ENCODE measurements at regions not wholly inside any gene's neighbourhood (a gene's known extent, or its start where the extent isn't known, plus 50 kb on each side); places are given as distances from the start of the nearest gene placed in this dataset.
"Not testable (repeated sequence)": the region's sequence is repeated elsewhere in the genome, so short reads cannot be mapped to it uniquely, and the experiment has no call there.

DNA sequence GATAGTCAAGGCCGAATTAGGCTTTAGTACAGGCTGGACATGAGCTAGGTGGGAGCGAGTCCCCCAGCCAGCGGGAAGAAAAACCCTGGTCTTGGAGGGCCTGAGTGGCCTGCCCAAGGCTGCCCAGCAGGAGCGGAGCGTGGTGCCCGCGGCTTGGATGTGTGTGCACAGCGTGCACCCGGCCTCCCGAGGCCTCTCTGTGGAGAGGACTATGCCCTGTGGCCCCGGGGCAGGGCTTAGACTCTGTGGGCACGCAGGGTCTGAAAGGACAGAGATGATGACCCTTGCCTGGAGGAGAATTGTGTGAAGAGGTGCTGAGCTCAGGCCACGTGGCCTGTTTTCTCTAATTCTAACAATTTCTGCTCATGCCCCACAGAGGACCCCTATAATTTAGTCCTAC lies 124.6 kb upstream of the IQSEC1 start:
- DNase-seq (ENCODE audit: low read depth in 4 of 4, low spot score in 2 of 4), result no peak

DNA sequence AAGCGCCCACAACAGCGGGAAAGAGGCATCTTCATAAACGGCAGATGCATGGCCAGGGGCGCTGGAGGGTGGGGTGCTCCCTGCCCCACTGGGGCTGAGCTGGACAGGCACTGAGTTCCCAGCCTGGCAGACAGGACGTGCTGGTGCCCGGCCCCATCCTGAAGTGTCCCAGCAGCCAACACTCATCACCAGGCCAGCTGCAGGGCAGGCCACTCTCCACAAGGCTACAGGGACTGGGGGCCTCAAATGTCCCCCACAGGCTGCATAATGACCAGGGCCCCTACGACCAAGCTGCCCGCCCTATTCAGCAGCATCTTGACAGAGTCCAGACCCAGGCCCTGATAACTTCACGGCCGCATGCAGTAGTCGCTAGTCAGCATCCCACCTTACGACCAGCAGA lies 124.1 kb upstream of the IQSEC1 start:
- no peak for DNase-seq (ENCODE audit: low read depth in 4 of 4, low spot score in 2 of 4)

DNA sequence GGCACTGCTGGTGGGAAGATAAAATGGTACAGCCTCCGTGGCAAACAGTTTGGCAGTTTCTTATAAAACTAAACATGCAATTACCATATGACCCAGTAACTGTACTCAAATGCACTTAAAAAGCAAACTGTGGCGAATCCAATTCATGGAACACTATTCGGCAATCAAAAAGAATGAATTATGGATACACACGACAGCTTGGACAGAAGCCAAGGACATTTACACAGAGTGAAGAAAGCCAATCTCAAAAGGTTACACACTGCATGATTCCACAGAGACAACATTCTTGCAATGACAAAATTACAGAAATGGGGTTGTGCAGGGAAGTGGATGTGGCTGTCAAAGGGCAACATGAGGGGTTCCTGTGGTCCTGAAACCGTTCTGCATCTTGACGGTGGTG lies 122.1 kb upstream of the IQSEC1 start:
- DNase-seq (ENCODE audit: low read depth in 4 of 4, low spot score in 2 of 4), result no peak

DNA sequence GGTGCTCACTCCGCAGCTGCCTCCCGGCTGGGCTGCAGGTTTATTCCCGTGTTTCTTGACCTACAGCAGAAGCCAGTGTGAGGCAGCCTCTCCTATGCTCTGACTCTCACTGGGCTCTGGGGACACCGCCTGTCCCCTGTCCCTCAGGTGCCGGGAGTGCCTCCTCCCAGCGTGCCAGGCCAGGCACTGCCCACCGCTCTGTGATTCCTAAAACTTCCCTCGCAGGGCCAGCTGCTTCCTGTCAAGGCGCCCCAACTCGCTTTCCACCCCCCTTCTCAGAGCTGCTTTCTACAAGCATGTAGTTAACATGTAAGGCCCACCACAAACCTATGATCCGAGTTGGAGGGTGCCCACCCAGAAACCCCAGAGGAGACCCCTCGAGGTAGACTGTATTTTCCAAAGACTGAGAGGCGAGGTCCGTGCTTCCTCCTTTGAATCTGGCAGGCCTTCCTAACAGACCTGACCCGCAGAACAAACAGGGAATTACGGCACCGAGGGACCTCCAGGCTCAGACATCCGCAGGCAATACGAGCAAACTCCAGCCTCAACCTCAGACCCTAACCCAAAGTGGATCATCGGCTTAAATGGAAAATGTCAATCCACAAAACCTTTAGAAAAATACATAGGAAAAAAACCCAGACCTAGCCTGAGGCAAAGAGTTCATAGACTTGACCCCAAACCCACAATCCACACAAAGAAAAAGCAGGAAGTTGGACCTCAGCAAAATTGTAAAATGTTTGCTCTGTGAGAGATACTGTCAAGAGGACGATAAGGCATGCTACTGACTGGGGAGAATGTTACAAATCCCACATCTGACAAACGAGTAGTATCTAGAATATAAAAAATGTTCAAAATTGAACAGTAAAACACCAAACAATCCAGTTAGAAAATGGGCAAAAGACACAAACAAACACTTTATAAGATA lies 121.3 kb upstream of the IQSEC1 start:
- no peak for DNase-seq (ENCODE audit: low read depth in 4 of 4, low spot score in 2 of 4)

DNA sequence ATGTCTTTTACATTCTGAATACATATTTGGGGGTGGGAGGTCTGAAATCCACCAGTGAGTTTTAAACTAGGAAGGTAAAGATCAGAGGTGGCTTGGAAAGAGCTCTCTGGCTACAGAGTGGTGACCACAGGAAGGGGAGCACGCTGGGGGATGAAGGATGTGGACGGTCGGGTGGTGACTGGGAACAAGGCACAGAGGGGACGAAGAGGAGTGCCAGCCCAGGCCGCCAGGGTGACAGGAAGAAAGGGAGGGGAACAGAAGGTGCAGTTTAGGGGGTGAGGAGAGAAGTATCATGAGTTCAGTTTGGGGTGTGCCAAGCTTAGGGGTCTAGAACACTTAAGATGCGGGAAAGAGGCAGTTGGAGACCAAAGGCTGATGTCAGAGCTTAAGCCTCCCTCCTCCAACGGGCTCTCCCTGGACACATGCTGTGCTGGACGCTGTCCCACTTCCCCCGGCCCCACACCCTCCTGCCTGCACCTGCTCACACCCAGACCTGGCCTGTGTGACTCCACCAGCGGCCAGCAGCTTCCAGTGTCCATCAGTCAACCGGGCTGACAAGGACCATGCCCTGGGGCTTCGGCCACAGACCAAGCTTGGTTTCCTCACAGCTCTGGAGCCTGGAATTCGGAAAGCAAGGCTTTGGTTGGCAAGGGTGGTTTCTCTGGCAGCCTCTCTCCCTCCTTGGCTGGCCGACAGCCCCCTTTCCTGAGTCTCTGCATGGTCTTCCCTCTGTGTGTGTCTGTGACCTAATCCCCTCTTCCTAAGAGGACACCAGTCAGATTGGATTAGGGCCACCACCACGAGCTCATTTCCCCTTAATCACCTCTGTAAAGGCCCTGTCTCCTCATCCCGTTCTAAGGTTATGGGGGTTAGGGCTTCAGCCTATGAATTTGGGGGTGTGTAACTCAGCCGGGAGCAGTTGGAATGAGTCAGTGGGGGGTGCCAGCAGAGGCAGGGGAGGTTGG lies 120.4 kb upstream of the IQSEC1 start:
- DNase-seq (ENCODE audit: low read depth in 4 of 4, low spot score in 2 of 4), result no peak

DNA sequence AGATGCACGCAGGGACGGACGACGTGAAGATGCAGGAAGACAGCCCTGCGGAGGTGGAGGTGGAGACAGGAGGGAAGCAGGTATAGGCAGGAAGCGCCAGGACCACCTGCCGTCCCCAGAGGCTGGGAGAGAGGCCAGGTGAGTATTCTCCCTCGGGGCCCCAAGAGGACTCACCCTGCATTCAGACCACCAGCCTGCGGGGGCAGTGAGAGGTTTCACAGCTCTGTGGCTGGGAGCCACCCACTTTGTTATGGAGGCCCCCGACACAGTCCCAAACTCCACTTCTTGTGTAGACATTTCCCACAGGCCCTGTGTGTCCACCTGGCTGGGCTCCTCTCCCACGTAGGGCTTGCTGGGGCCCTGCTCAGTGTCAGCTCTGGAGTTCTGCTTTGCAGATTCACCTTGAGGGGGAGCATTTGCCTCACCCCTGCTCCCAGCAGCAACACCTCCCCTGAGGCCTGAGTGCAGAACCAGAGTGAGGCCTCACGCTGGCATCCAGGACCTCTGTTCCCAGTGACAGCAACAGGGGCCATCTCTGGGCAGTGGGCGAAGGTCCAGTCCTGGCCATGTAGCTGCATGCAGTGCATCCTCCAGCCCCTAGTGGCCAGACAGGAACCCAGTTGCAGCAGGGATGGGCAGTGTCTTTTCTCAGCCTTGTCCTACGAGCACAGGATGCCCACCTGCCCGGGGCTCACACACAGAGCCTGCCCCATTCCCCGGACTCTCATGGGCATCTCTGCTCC lies 119.4 kb upstream of the IQSEC1 start:
- no peak for DNase-seq (ENCODE audit: low read depth in 4 of 4, low spot score in 2 of 4)

DNA sequence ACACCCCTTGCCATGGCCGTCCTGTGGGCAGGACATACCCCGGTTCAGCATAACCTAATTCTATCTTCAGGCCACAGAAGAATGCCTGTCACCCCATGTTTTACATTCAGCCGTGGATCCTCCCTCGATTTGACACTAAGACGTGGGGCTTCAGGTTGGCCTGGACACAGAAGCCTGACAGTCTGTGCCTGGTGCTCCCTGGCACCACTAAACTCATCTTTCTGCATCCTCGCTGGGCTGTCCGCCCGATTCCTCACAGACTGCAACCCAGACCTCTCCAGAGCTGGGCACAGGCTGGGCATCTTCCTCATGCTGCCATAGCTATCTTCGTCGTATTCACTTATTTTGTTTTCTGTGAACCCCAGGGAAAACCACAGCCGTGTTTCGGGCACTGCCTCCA lies 117.8 kb upstream of the IQSEC1 start:
- DNase-seq (ENCODE audit: low read depth in 4 of 4, low spot score in 2 of 4), result no peak

DNA sequence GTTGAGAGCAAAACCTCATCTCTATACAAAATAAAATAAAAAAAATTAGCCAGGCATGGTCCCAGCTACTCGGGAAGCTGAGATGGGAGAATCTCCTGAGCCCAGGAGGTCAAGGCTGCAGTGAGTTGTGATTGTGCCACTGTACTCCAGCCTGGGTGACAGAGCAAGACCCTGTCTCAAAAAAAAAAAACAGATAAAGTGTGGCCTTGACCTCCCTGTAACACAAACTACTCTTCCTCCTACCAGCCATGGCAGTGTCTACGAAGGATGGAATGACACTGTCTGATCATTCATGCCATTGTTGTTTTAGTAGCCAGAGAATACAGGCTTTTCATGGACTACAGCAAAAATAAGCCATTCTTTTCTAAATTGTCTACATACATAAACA lies 117.1 kb upstream of the IQSEC1 start:
- DNase-seq (ENCODE audit: low read depth in 4 of 4, low spot score in 2 of 4), result no peak

DNA sequence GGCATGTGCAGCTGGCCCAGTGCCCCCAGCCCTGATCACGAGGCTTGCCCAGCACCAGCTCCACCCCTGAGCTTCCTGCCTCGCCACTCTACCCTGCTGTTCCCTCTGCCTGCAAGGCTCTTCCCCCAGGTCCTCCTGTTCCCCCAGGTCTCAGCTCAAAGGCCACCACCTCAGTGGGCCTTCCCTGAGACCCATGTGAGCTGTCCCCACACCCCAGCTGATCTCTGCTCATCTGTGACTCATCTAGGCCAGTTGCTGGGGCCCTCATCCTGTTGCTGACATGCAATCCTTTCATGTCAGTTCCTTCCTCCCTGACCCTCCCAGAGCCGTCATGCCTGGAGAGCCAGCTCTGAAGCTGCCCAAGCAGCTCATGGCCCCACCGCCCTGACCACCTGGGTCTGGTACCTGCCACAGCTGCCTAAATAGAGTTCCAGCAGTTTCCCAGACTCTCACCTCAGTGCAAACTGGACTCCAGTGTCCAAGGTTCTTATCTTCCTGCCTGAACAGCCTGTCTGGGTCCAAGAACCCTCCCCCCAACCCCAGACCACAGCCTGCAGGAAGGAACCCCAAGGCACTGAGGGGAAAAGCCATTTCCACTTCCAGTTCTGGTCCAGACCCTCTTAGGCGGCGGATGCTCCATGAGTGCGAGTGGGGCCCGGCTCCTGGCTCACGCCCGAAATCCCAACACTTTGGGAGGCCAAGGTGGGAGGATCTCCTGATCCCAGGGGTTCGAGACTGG lies 116.6 kb upstream of the IQSEC1 start:
- no peak for DNase-seq (ENCODE audit: low read depth in 4 of 4, low spot score in 2 of 4)

DNA sequence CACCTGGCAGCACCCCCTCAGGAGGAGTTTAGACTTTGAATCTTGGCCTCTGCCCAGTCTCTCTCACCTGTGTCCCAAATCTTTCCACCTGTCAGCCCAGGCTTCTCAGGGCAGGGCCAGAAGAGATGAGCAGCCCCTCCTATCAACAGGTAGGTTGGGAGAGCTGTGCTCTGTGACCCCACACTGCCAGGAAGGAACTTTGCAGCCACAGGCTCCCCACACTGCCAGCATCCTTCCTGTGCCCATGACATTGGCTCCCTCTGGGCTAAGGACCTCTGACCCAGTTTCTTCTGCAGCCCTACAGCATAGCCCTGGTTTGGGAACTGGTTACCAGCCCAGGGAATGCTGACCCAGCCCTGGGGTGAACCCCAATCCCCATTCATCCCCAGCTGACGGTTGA lies 115.7 kb upstream of the IQSEC1 start:
- DNase-seq (ENCODE audit: low read depth in 4 of 4, low spot score in 2 of 4), result no peak

DNA sequence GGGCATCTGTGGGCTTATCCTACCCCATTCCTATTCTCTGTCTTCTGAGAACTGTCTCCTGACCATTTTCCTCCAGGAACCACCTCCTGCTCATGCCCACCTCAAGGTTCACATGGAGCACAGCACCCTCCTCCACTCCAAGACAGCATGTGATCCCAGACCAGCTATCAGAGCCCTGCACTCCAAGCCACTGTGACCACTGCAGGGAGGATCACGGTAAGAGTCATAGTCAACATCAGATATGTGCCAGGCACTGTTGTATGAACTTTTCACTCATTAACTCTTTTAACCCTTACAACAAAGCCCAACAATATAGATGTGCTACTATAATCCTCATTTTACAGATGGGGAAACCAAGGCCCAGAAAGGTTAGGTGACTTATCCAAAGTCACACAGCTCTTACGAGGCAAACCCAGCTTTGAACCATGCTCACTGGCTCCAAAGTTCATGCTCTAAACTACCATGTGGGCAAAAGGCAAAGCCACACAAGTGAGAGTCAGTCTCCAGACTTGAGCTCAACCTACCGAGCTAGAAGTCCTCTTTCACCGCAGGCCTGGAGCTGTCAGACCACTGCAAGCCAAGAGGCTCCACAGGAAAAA lies 115.1 kb upstream of the IQSEC1 start:
- DNase-seq (ENCODE audit: low read depth in 4 of 4, low spot score in 2 of 4), result no peak

DNA sequence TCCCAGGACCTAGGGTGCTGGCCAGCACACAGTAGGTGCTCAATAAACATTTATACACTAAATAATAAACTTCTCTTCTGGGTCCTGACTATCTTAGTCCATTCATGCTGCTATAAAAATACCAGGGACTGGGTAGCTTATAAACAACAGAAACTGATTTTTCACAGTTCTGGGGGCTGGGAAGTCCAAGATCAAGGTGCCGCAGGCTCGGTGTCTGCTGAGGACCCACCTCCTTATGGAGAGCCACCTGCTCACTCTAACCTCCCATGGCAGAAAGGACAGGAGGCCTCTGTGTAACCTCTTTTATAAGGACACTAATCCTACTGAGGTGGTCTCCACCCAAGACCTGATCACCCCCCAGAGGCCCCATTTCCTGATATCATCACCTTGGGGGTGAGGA lies 114.4 kb upstream of the IQSEC1 start:
- no peak for DNase-seq (ENCODE audit: low read depth in 4 of 4, low spot score in 2 of 4)

DNA sequence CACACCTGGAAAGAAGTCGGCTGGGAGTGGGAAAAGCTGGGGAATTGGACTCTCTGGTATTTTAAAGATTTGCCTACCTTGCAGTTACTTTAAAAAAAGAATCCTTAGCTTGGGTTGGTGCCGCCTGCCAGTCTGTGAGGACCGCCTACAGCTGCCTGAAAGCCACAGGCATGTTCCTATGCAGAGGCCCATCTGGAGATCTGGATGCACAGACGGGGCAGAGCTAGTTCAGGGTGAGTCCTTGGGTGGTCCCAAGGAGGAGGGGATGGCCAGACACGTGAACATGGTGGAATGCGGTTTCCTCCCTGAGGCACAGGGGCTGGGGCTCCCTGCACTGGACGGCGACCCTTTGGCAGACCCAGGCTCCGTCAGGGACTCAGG lies 113.2 kb upstream of the IQSEC1 start:
- no peak for DNase-seq (ENCODE audit: low read depth in 4 of 4, low spot score in 2 of 4)

DNA sequence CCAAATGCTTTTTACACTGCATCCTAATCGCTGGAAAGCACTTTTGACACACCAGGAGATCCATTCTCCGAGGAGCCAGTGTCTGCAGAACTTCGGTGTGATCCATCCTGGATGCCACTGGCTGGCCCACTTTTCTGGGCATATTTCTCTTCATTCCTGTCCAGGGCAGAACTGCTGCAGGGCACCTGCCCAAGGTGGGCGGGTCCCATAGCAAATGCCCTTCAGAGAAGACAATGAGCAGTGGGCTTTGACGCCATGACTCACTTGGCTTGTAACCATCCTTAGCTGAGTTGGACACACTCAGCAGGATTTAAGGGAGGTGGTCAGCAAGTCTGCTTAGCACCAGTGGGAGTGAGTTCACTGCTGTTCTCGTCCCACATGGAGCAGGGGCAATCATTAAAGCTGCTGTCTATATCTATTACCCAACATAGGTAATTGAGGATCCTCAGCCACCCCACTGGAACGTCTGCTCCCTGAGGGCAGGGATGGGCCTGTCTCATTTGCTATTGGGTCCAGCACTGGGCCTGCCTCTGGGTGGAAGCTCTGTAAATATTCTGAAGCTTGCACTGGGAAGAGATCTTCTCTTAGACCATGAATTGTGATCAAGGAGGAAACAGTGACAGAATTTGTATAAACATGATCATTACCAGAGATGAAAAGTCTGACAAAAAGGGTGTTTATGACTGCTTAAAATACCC lies 112.7 kb upstream of the IQSEC1 start:
- no peak for DNase-seq (ENCODE audit: low read depth in 4 of 4, low spot score in 2 of 4)

DNA sequence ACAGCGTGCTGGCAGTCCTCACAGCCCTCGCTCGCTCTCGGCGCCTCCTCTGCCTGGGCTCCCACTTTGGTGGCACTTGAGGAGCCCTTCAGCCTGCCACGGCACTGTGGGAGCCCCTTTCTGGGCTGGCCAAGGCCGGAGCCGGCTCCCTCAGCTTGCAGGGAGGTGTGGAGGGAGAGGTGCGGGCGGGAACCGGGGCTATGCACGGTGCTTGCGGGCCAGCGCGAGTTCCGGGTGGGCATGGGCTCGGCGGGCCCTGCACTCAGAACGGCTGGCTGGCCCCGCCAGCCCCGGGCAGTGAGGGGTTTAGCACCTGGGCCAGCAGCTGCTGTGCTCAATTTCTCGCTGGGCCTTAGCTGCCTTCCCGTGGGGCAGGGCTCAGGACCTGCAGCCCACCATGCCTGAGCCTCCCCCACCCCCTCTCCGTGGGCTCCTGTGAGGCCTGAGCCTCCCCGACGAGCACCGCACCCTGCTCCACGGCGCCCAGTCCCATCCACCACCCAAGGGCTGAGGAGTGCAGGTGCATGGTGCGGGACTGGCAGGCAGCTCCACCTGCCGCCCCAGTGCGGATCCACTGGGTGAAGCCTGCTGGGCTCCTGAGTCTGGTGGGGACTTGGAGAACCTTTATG lies 106.5 kb upstream of the IQSEC1 start:
- not testable (repeated sequence) for DNase-seq (ENCODE audit: low read depth in 4 of 4, low spot score in 2 of 4)

DNA sequence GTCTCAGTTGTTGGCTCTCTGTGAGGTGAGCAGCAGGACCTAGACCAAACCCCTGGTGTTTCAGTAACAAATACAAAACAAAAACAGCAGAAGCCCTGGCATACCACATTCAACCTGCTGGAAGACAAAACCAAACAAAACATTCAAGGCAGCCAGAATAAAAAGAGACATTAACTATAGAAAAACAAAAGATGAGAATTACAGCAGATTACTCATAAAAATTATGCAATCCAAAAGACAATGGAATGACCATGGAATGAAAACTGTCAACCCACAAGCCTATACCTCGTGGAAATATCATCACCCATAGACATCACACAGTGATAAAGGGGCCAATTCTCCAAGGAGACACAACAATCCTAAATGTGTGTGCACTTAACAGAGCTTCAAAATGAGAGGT lies 106.0 kb upstream of the IQSEC1 start:
- no peak for DNase-seq (ENCODE audit: low read depth in 4 of 4, low spot score in 2 of 4)

DNA sequence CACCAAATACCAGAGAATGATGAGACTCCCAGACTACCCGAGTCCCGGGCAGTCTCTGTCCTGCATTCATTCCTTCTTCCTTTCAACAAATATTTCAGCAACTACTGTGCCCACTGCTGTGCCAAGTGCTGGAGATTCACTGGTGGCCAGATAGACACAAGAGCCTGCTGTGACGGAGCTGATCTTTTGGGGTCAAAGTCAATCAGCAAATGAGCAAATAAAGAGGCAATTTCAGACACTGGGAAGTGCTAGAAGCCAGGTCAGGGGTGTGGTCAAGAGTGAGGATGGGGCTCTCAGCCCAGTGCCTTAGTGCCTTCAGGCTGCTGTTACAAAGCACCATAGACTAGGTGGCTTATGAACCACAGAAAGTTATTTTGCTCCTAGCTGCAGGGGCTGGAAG lies 104.9 kb upstream of the IQSEC1 start:
- no peak for DNase-seq (ENCODE audit: low read depth in 4 of 4, low spot score in 2 of 4)

DNA sequence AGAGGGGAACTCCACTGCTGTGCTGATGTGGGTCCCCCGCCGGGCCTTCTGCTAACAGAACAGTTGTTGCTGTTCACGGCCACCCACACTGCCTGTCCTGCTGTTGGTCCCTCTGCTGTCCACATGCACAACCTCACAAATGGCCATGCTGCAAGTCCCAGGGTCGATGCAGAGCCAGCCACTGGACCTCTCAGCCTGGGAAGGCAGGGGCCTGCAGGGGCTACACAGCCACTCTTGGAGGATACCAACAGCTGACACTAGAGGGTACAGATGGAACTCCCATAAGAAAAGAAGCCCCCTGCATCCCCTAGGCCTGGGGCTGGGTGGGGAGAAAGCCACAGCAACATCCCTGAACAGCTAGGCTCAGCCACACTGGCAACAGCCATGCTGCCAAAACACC lies 104.4 kb upstream of the IQSEC1 start:
- no peak for DNase-seq (ENCODE audit: low read depth in 4 of 4, low spot score in 2 of 4)

DNA sequence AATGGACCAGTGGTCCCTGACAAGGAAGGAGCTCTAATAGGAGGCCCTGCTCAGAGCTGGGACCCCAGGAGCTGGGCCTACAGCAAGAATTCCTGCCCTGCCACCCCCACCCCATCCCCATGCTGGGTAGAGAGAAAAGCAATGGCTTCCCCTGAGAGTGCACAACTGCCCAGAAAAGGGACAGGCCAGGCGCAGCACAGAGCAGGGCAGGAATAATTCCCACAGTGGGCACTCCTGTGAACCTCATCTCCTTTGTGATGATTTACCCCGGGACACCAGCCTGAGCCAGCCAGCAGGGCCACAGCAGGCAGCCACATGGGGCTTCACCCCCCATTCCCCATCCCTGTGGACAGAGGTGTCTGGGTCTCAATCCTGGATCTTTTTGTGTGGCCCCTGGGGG lies 104.0 kb upstream of the IQSEC1 start:
- no peak for DNase-seq (ENCODE audit: low read depth in 4 of 4, low spot score in 2 of 4)

All from left renal cortex interstitium (tissue), 4 donors.